Fibroblast of the aortic adventitia (primary cell): ENCODE measurements at regions not wholly inside any gene's neighbourhood (a gene's known extent, or its start where the extent isn't known, plus 50 kb on each side); places are given as distances from the start of the nearest gene placed in this dataset.

Source experiments
- DNase-seq: peaks from one replicate; pipeline ENCODE4 v3.0.0-alpha.2; 2010; ENCODE audit warnings: low read depth
- H3K4me3 ChIP-seq: 2 replicates; pipeline ENCODE4 v1.5.1; 2011; ENCODE audit warnings: low read depth, mild to moderate bottlenecking, control low read depth, low read length, moderate library complexity
- TF ChIP-seq, protein P1 (sequence below): IDR thresholded peaks from 2 replicates; pipeline ENCODE4 v1.5.1; 2011; ENCODE audit warnings: mild to moderate bottlenecking, low read length, control low read depth, inconsistent platforms; ENCODE audit not compliant: insufficient read depth

DNA sequence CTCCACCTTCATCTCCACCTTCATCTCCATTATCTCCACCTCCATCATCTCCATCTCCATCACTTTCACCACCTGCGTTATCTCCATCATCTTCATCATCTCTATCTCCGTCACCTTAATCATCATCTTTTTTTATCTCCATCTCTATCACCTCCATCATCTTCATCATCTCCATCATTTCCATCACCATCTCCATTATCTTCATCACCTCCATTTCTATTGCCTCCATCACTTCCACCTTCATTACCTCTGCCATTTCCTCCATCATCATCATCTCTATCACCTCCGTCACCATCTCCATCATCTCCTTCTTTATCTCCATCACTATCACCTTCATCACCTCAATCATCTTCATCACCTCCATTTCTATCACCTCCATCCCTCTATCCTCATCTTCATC is 573.5 kb downstream of the TBC1D22A start:
- H3K4me3 ChIP-seq: no peak overlapping the region
- no peak for DNase-seq
- TF ChIP-seq, protein P1, sequence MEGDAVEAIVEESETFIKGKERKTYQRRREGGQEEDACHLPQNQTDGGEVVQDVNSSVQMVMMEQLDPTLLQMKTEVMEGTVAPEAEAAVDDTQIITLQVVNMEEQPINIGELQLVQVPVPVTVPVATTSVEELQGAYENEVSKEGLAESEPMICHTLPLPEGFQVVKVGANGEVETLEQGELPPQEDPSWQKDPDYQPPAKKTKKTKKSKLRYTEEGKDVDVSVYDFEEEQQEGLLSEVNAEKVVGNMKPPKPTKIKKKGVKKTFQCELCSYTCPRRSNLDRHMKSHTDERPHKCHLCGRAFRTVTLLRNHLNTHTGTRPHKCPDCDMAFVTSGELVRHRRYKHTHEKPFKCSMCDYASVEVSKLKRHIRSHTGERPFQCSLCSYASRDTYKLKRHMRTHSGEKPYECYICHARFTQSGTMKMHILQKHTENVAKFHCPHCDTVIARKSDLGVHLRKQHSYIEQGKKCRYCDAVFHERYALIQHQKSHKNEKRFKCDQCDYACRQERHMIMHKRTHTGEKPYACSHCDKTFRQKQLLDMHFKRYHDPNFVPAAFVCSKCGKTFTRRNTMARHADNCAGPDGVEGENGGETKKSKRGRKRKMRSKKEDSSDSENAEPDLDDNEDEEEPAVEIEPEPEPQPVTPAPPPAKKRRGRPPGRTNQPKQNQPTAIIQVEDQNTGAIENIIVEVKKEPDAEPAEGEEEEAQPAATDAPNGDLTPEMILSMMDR: no peak

DNA sequence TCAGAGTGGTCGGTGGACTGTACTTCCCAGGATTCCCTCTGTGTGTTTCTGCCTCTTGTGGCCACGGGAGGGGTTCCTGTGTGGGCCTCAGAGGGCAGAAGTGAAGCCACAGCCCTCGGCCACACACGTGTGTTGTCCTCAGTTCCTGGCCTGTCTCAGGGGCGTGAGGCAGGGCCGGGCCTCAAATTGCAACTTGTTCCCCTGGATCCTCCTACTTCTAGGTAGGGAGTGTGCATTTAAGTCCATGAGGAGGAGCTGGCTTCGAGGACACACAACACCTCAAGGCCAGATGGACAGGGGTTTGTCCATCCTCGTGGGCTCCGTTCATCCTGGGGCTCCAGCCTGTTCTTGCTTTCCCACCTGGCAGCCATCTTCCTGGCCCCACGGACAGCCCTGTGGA is 573.0 kb downstream of the TBC1D22A start:
- TF ChIP-seq, protein P1: no peak
- H3K4me3 ChIP-seq: no peak overlapping the region

DNA sequence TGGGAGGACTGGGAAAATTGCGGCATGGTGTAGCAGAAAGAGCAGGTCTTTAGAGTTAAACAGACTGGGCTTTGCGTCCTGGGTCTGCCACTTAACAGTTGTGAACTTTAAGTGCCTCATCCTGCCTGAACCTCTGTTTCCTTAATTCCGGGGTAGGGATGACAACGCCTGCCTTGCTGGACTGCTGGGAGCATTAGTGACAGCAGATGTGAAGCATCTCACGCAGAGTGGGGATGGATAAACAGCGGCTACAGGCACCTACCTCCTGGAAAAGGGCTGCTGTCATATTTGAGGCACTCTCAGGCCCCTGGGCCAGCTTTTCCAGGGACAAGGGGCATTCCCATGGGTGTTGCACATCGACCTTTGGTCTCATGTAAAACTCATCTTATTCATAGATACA is 572.2 kb downstream of the TBC1D22A start:
- TF ChIP-seq, protein P1: no peak
- no peak overlapping the region for H3K4me3 ChIP-seq
- DNase-seq: no peak

More for the DNA sequence above, 573.0 kb downstream of the TBC1D22A start:
- DNase-seq: no peak

DNA sequence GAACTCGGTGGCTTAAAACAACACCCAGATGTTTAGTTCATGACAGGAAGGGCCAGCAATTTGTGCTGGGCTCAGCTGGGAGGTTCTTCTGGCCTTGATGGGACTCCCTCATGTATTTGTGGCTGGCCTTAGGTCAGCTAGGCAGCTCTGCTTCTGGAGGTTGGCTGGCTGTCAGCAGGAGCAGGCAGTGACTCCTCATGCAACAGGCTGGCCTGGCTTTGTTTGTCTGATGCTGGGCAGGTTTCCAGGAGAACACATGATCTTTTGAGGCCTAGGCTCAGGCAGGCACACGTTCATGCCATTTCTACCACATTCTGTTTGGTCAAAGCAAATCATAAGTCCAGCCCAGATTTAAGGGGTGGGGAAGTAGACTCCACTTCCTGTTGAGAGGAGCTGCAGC is 571.2 kb downstream of the TBC1D22A start:
- TF ChIP-seq, protein P1: no peak
- H3K4me3 ChIP-seq: no peak overlapping the region
- peak; percentile 72 for DNase-seq

DNA sequence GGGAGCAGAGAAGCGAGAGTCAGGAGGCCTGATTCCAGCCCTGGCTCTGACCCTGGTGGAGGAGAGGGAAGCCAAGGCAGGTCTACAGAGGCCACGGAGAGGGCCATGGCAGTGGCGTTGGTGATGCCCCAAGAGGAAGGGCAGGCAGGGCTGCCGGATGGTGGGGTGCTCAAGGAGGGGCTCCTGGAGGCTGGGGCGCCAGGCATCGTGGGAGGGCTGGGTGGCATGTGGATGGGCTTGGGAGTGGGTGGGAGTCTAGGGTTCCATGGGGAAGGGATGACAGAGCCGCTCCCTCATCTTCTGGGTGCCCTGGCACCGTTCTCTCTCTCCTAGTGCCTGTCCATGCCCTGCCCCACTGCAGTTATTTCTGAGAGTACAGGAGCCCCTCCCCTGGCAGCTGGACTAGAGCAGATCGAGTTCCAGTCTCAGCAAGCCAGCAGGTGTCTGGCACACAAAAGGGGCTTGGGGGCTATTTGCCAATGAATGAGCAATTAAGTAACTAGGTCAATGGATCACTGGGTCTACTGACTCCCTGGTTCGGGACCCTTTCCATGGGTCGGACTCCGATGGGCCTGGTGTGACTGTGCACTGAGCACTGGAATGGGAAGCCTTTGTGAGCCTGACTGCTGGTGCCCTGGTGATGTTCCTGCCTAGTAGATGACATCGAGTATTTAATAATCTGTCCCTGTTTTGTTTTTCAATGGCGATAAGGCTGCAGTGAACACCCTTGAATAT is 570.0 kb downstream of the TBC1D22A start:
- TF ChIP-seq, protein P1: no peak
- DNase-seq: no peak

DNA sequence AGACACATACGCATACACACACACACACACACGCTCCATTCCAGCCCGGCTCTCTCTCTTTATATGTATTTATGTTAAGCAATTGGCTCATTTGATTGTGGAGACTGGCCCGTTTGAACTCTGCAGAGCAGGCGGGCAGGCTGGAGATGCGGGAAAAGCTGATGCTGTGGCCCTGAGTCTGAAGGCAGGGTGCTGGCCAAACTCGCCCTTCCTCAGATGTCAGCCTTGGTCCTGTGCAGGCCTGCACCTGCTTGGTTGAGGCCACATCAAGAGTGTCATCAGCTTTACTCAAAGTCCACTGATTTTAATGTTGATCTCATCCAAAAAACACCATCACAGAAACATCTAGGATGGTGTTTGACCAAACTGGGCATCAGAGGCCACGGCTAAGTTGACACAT is 569.3 kb downstream of the TBC1D22A start:
- no peak overlapping the region for H3K4me3 ChIP-seq
- DNase-seq: no peak
- TF ChIP-seq, protein P1: no peak

More for the DNA sequence above, 570.0 kb downstream of the TBC1D22A start:
- H3K4me3 ChIP-seq: no peak overlapping the region
